NCI-H774 (cell line): ENCODE measurements at regions not wholly inside any gene's neighbourhood (a gene's known extent, or its start where the extent isn't known, plus 50 kb on each side); places are given as distances from the start of the nearest gene placed in this dataset.

Source experiments
- DNase-seq: peaks from one replicate; lab custom pipeline; 2025; lab: John Stamatoyannopoulos, UW

GRCh38 chr15:58235961-58236360 is 97.8 kb downstream of the AQP9 start:
- no peak for DNase-seq

GRCh38 chr15:58240191-58240932 is 102.2 kb downstream of the AQP9 start:
- no peak for DNase-seq

- DNase-seq = peak; percentile 34
Observed at GRCh38 chr15:58241872-58242271, 103.7 kb downstream of the AQP9 start.

- peak; percentile 73 for DNase-seq
Observed at GRCh38 chr15:58243070-58243469, 104.9 kb downstream of the AQP9 start.

- DNase-seq = no peak
Observed at GRCh38 chr15:58244536-58244935, 106.4 kb downstream of the AQP9 start.

GRCh38 chr15:58246041-58246440 is 107.9 kb downstream of the AQP9 start:
- no peak for DNase-seq

GRCh38 chr15:58247855-58248842 is 110.0 kb downstream of the AQP9 start:
- no peak for DNase-seq

GRCh38 chr15:58249646-58250312 is 111.6 kb downstream of the AQP9 start:
- no peak for DNase-seq

- no peak for DNase-seq
Observed at GRCh38 chr15:58252586-58253323, 114.6 kb downstream of the AQP9 start.

GRCh38 chr15:58257776-58258325 is 119.7 kb downstream of the AQP9 start:
- DNase-seq = no peak

GRCh38 chr15:58258501-58259292 is 120.5 kb downstream of the AQP9 start:
- no peak for DNase-seq

GRCh38 chr15:58260205-58260724 is 122.1 kb downstream of the AQP9 start:
- DNase-seq = peak; percentile 22

GRCh38 chr15:58260725-58261267 is 122.6 kb downstream of the AQP9 start:
- DNase-seq = no peak

GRCh38 chr15:58261368-58261767 is 123.2 kb downstream of the AQP9 start:
- no peak for DNase-seq

GRCh38 chr15:58264053-58264971 is 126.1 kb downstream of the AQP9 start:
- DNase-seq = no peak

GRCh38 chr15:58267051-58267450 is 128.9 kb downstream of the AQP9 start:
- no peak for DNase-seq

- DNase-seq = no peak
Observed at GRCh38 chr15:58268746-58269267, 130.6 kb downstream of the AQP9 start.
